Neural cell (in vitro differentiated cells): ENCODE measurements at regions not wholly inside any gene's neighbourhood (a gene's known extent, or its start where the extent isn't known, plus 50 kb on each side); places are given as distances from the start of the nearest gene placed in this dataset.

Experiments
- H2AFZ ChIP-seq: fragments of 200-600, 300-800 bp; sonication (generic), shearing (Covaris generic); 2 replicates; pipeline ENCODE4 v1.6.0; 2014; ENCODE audit warnings: low read depth, mild to moderate bottlenecking, antibody characterized with exemption, low read length, moderate library complexity
- H3F3A ChIP-seq: fragments of 200-600 bp; shearing (Covaris generic); 2 replicates; pipeline ENCODE4 v1.6.1; 2016; ENCODE audit warnings: mild to moderate bottlenecking, moderate library complexity, mixed read lengths, antibody characterized with exemption, low read length; ENCODE audit not compliant: insufficient read depth, poor library complexity, severe bottlenecking
- H3K27ac ChIP-seq: fragments of 200-600, 300-800 bp; sonication (generic), shearing (Covaris generic); 2 replicates; pipeline ENCODE4 v1.5.1; 2014; ENCODE audit warnings: mild to moderate bottlenecking, low read length, moderate library complexity
- H3K27me3 ChIP-seq: fragments of 300-800, 200-600 bp; sonication (generic), shearing (Covaris generic); 2 replicates; pipeline ENCODE4 v1.6.0; 2014; ENCODE audit warnings: mild to moderate bottlenecking, low read depth, low read length, moderate library complexity; ENCODE audit not compliant: insufficient read depth
- H3K36me3 ChIP-seq: fragments of 300-800, 200-600 bp; sonication (generic), shearing (Covaris generic); 2 replicates; pipeline ENCODE4 v1.5.1; 2014; ENCODE audit warnings: mild to moderate bottlenecking, antibody characterized with exemption, low read length, moderate library complexity; ENCODE audit not compliant: insufficient read depth
- H3K4me2 ChIP-seq: fragments of 300-800, 200-600 bp; sonication (generic), shearing (Covaris generic); 2 replicates; pipeline ENCODE4 v1.6.0; 2014; ENCODE audit warnings: mild to moderate bottlenecking, low read length
- H3K4me3 ChIP-seq: fragments of 300-800, 200-600 bp; sonication (generic), shearing (Covaris generic); 2 replicates; pipeline ENCODE4 v1.5.1; 2014; ENCODE audit warnings: mild to moderate bottlenecking, low read length, moderate library complexity
- H3K79me2 ChIP-seq: fragments of 200-600 bp; shearing (Covaris generic); replicated peaks from 2 replicates; pipeline ENCODE4 v1.6.0; 2014; ENCODE audit warnings: mild to moderate bottlenecking, low read length, moderate library complexity; ENCODE audit not compliant: insufficient read depth
- H3K9ac ChIP-seq: fragments of 300-800, 200-600 bp; sonication (generic), shearing (Covaris generic); 2 replicates; pipeline ENCODE4 v1.6.1; 2016; ENCODE audit warnings: mild to moderate bottlenecking, low read length, mixed read lengths
- H3K9me2 ChIP-seq: fragments of 200-600 bp; shearing (Covaris generic); 2 replicates; pipeline ENCODE4 v1.6.1; 2016; ENCODE audit warnings: mild to moderate bottlenecking, low read length, mixed read lengths; ENCODE audit not compliant: insufficient read depth
- H3K9me3 ChIP-seq: fragments of 200-600, 300-800 bp; sonication (generic), shearing (Covaris generic); 2 replicates; pipeline ENCODE4 v1.6.1; 2016; ENCODE audit warnings: mild to moderate bottlenecking, mixed run types, low read length, moderate library complexity, mixed read lengths
- H4K20me1 ChIP-seq: fragments of 200-600 bp; shearing (Covaris generic); 2 replicates; pipeline ENCODE4 v1.6.1; 2016; ENCODE audit warnings: mild to moderate bottlenecking, mixed run types; ENCODE audit not compliant: insufficient read depth
- CTCF ChIP-seq: fragments of 450-650 bp; IDR thresholded peaks from 2 replicates; pipeline ENCODE4 v1.5.1; 2014; ENCODE audit warnings: antibody characterized with exemption, mild to moderate bottlenecking, moderate library complexity; ENCODE audit not compliant: poor library complexity, severe bottlenecking
- EP300 ChIP-seq: fragments of 450-650 bp; conservative IDR thresholded peaks from 2 replicates; pipeline ENCODE4 v1.6.1; 2014; ENCODE audit warnings: antibody characterized with exemption, mild to moderate bottlenecking, moderate library complexity; ENCODE audit not compliant: poor library complexity, severe bottlenecking
- EZH2 ChIP-seq: fragments of 200-600, 300-800 bp; shearing (Covaris generic), sonication (generic); IDR thresholded peaks from 2 replicates; pipeline ENCODE4 v1.6.1; 2014; ENCODE audit warnings: antibody characterized with exemption, low read length, borderline replicate concordance, mild to moderate bottlenecking; ENCODE audit not compliant: insufficient read depth, poor library complexity, severe bottlenecking
- MXI1 ChIP-seq: fragments of 450-650 bp; conservative IDR thresholded peaks from 2 replicates; pipeline ENCODE4 v1.6.1; 2014; ENCODE audit warnings: antibody characterized with exemption, mild to moderate bottlenecking; ENCODE audit not compliant: poor library complexity, severe bottlenecking
- POLR2AphosphoS5 ChIP-seq: IDR thresholded peaks from 2 replicates; pipeline ENCODE4 v1.6.1; 2012
- RAD21 ChIP-seq: fragments of 450-650 bp; conservative IDR thresholded peaks from 2 replicates; pipeline ENCODE4 v1.6.1; 2014; ENCODE audit warnings: antibody characterized with exemption, mild to moderate bottlenecking, moderate library complexity
- SMC3 ChIP-seq: fragments of 450-650 bp; conservative IDR thresholded peaks from 2 replicates; pipeline ENCODE4 v1.6.1; 2014; ENCODE audit warnings: antibody characterized with exemption, mild to moderate bottlenecking, moderate library complexity; ENCODE audit not compliant: poor library complexity
- TAF1 ChIP-seq: IDR thresholded peaks from 2 replicates; pipeline ENCODE4 v1.6.1; 2012; ENCODE audit warnings: low read depth
- TF ChIP-seq, protein P1 (sequence below): IDR thresholded peaks from 2 replicates; pipeline ENCODE4 v1.6.1; 2012; ENCODE audit warnings: borderline replicate concordance

- H3K9me2 ChIP-seq, result no peaks in the 10 kb centered on the region
- H3K4me3 ChIP-seq, result no peak overlapping the region
- no peaks in the 10 kb centered on the region for H4K20me1 ChIP-seq
- no peak overlapping the region for H3K27ac ChIP-seq
- no peak overlapping the region for H3K9ac ChIP-seq
- H3K79me2 ChIP-seq, result no peaks in the 10 kb centered on the region
- no peaks in the 10 kb centered on the region for H3K27me3 ChIP-seq
- TF ChIP-seq, protein P1, sequence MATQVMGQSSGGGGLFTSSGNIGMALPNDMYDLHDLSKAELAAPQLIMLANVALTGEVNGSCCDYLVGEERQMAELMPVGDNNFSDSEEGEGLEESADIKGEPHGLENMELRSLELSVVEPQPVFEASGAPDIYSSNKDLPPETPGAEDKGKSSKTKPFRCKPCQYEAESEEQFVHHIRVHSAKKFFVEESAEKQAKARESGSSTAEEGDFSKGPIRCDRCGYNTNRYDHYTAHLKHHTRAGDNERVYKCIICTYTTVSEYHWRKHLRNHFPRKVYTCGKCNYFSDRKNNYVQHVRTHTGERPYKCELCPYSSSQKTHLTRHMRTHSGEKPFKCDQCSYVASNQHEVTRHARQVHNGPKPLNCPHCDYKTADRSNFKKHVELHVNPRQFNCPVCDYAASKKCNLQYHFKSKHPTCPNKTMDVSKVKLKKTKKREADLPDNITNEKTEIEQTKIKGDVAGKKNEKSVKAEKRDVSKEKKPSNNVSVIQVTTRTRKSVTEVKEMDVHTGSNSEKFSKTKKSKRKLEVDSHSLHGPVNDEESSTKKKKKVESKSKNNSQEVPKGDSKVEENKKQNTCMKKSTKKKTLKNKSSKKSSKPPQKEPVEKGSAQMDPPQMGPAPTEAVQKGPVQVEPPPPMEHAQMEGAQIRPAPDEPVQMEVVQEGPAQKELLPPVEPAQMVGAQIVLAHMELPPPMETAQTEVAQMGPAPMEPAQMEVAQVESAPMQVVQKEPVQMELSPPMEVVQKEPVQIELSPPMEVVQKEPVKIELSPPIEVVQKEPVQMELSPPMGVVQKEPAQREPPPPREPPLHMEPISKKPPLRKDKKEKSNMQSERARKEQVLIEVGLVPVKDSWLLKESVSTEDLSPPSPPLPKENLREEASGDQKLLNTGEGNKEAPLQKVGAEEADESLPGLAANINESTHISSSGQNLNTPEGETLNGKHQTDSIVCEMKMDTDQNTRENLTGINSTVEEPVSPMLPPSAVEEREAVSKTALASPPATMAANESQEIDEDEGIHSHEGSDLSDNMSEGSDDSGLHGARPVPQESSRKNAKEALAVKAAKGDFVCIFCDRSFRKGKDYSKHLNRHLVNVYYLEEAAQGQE, result no peak
- no peak for TF ChIP-seq SMC3
- TF ChIP-seq EZH2, result no peak
- no peak for TF ChIP-seq CTCF
- no peak for TF ChIP-seq POLR2AphosphoS5
- no peak for TF ChIP-seq EP300
- TF ChIP-seq TAF1, result no peak
- no peak for TF ChIP-seq RAD21
- TF ChIP-seq MXI1, result no peak
- no peak overlapping the region for H3K4me2 ChIP-seq
- no peak overlapping the region for H2AFZ ChIP-seq
- H3K9me3 ChIP-seq, result no peaks in the 10 kb centered on the region
- no peaks in the 10 kb centered on the region for H3K36me3 ChIP-seq
- no peaks in the 10 kb centered on the region for H3F3A ChIP-seq
Measured at GRCh38 chr1:101299710-101300109, 62.9 kb downstream of the S1PR1 start.

DNA sequence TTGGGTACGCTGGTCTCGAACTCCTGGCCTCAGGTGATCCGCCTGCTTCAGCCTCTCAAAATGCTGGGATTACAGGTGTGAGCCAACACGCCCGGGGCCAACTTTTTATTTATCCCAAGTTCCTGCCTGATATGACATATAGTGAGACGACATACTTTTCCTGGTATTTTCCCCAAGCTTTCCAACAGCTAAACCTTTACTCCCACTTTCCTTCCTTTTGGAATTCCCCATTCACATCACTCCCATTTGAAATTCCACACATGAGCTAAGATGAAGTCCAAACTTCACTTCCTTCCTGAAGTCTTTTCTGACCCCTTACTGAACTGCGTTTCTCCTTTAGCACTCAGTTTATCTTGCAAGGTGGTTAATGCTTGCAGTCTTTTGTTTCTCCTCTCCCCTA is 64.1 kb downstream of the S1PR1 start:
- Histone ChIP-seq H3F3A (no peaks in the 10 kb centered on the region), H4K20me1 (no peaks in the 10 kb centered on the region), H3K4me3 (no peak overlapping the region), H3K9me3 (no peaks in the 10 kb centered on the region), H2AFZ (no peak overlapping the region), H3K36me3 (no peaks in the 10 kb centered on the region), H3K9ac (no peak overlapping the region), H3K27me3 (no peaks in the 10 kb centered on the region), H3K79me2 (no peaks in the 10 kb centered on the region), H3K9me2 (no peaks in the 10 kb centered on the region), H3K27ac (no peak overlapping the region), H3K4me2 (no peak overlapping the region)
- TF ChIP-seq RAD21 (no peak), POLR2AphosphoS5 (no peak)

DNA sequence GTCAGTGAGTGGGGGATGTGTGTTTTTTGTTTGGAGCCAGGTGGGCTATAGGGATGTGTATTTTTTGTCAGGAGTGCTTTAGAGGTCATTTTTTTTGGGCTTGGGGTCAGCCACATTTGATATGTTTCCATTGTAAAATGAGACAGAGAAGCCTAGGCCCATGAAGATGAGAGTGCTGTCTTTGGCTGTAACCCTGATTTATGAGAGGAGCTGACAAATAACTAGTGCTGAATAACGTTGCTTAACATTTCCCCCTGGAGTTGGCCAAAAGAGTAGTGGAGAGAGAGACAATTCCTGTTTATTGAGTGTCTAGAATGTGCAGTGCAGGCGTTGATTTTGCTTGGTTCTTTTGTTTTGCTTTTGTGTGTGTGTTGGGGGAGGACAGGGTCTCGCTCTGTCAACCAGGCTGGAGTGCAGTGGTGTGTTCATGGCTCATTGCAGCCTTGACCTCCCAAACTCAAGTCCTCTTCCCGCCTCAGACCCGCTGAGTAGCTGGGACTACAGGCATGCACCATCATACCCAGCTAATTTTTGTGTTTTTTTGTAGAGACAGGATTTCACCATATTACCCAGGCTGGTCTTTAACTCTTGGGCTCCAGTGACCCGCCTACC is 64.7 kb downstream of the S1PR1 start:
- H3K36me3 ChIP-seq, result no peaks in the 10 kb centered on the region

More for the DNA sequence above, 64.7 kb downstream of the S1PR1 start:
- no peaks in the 10 kb centered on the region for H3K9me3 ChIP-seq
- no peak overlapping the region for H3K9ac ChIP-seq
- H4K20me1 ChIP-seq, result no peaks in the 10 kb centered on the region
- no peak for TF ChIP-seq CTCF
- TF ChIP-seq EP300, result no peak
- no peak for TF ChIP-seq TAF1
- TF ChIP-seq, protein P1, result no peak
- TF ChIP-seq POLR2AphosphoS5, result no peak
- TF ChIP-seq SMC3, result no peak
- TF ChIP-seq EZH2, result no peak
- TF ChIP-seq MXI1, result no peak
- no peak for TF ChIP-seq RAD21
- no peaks in the 10 kb centered on the region for H3K9me2 ChIP-seq
- no peaks in the 10 kb centered on the region for H3F3A ChIP-seq
- H3K79me2 ChIP-seq, result no peaks in the 10 kb centered on the region
- H3K27me3 ChIP-seq, result no peaks in the 10 kb centered on the region
- H3K4me3 ChIP-seq, result no peak overlapping the region
- no peak overlapping the region for H3K4me2 ChIP-seq
- no peak overlapping the region for H3K27ac ChIP-seq
- no peak overlapping the region for H2AFZ ChIP-seq
